ENCODE measurements at regions not wholly inside any gene's neighbourhood (a gene's known extent, or its start where the extent isn't known, plus 50 kb on each side); places are given as distances from the start of the nearest gene placed in this dataset.

DNA sequence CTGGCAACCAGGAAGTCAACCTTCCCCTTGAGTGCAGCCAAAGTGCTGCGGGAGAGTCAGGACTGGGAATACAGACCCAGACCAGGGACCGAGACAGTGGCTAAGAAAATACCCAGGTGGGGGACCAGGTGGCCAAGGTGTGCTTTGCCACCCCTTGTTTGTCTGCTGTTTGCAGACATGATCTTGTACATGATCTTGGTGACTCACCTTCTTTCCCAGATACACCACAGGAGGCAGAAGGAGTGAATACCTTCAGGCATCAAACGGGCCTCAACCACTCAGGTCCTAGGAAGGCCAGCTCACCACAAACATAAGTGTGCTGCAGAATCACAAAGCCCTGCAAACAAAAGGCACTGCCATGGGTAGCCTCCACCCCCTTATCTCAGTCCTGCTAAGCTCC is 62.0 kb downstream of the CNGA2 start:
- DNase-seq, result no peak
- H3K4me3 ChIP-seq (ENCODE audit: insufficient read depth, low read depth, low read length), result no peak overlapping the region
- H3K36me3 ChIP-seq (replicated peaks; ENCODE audit: control insufficient read depth, insufficient read depth, low read length), result no peaks in the 10 kb centered on the region
- no peaks in the 10 kb centered on the region for H3K27me3 ChIP-seq (ENCODE audit: control insufficient read depth, insufficient read depth, low read length)

DNA sequence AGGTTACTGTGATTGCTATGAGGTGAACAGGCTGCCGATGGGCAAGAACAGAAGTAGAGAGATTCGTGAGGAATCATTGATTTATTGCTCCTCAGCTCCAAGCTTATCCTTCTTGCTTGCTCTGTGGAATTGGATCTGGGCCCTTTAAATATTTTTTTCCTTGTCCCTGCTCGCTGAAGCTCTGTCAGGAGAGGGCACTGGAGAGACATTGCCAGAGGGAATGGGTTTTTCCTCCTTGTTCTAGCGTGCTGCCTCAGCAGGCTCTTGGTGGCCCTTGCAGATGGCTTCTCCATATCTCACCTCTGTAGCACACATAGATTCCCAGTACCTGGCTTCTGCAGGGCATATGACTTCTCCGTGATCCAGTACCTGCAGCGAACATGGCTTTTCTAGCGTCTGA is 67.4 kb downstream of the CNGA2 start:
- peak; percentile 19 for DNase-seq
- no peak overlapping the region for H3K4me3 ChIP-seq (ENCODE audit: insufficient read depth, low read depth, low read length)
- H3K36me3 ChIP-seq (replicated peaks; ENCODE audit: control insufficient read depth, insufficient read depth, low read length), result no peaks in the 10 kb centered on the region
- H3K27me3 ChIP-seq (ENCODE audit: control insufficient read depth, insufficient read depth, low read length), result no peaks in the 10 kb centered on the region

DNA sequence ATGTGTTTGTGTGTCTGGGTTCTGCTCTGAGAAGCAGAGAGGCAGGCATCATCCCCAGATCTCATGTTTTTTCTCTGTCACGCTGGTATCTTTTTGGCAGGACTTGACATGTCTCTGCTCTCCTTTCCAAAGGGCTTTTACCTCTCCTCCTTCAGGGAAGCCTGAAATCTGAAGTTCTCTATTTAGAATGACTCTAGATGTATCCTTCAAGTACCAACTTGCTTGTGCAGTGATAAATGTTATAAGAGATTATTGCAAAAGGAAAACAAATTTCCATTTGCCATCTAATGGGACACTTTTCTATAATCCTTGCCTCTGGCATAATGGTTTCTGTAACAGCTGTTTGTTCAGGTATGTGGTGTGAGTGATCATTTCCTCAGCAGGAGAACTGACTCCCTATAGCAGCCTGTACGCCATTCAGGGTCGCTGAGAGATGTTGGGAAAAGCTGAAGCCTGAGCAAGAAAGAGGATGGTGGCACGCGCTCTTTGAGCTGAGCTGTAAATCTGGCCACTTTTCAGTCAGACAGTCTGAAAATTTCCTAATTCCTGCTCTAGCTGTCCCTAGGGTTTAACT is 72.5 kb downstream of the CNGA2 start:
- no peaks in the 10 kb centered on the region for H3K36me3 ChIP-seq (replicated peaks; ENCODE audit: control insufficient read depth, insufficient read depth, low read length)
- no peaks in the 10 kb centered on the region for H3K27me3 ChIP-seq (ENCODE audit: control insufficient read depth, insufficient read depth, low read length)
- H3K4me3 ChIP-seq (ENCODE audit: insufficient read depth, low read depth, low read length), result no peak overlapping the region
- DNase-seq, result no peak

DNA sequence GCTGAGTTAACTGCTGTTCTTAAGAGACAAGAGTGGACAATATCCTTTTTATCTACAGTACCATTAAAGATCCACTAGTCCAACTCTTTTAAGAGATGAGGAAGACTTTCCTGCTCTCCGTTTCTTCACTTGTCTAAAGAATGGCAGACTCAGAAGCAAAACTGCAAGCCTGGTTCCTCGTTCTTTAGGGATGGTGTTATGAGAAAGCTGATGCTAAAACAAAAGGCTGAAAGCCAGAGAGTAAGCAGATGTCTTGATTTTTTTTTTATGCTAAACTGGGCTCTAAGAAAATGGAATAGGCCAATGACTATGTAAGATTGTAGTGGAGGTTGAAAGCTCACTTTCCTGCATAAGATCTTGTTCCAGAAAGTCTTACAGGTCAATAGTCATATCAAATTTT is 78.1 kb downstream of the CNGA2 start:
- no peaks in the 10 kb centered on the region for H3K27me3 ChIP-seq (ENCODE audit: control insufficient read depth, insufficient read depth, low read length)
- no peaks in the 10 kb centered on the region for H3K36me3 ChIP-seq (replicated peaks; ENCODE audit: control insufficient read depth, insufficient read depth, low read length)
- no peak for DNase-seq
- H3K4me3 ChIP-seq (ENCODE audit: insufficient read depth, low read depth, low read length), result no peak overlapping the region

DNA sequence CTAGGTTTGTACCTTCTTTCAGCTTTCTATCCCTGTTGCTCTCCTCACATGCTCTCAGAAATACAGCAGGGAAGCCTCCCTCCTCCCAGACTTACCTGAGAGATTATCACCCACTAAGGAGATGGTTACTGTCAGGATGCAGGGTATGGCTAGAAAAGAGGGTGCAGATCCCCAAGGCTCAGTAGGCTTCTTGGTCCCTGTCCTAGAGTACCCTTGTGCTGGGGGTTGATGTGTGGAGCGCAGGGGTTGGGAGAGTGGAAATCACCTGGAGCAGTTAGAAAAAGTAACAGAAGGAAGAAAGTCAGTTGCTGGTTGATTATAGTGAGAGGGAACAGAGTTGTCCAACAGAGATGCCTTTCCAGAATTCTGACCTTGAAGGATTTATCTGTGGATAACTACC is 80.2 kb downstream of the CNGA2 start:
- no peaks in the 10 kb centered on the region for H3K27me3 ChIP-seq (ENCODE audit: control insufficient read depth, insufficient read depth, low read length)
- no peak for DNase-seq

DNA sequence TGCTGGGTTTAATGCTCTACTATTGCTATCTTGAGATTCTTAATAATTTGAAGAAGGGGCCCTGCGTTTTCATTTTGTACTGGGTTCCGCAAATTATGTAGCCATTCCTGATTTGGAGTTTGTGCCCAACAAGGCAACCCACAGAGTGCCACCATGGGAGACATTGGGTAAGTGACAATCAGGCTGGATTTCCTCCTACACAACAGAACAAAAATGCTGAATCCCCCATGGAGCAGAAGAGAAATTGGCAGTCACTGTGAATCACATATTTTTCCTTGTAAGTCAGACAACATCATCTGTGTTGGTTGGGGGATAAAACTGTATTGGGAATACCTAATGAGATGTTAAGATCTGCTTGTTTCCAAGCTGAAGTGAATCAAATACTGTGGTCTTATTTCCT is 80.9 kb downstream of the CNGA2 start:
- Histone ChIP-seq H3K36me3 (replicated peaks; ENCODE audit: control insufficient read depth, insufficient read depth, low read length) (no peaks in the 10 kb centered on the region), H3K4me3 (ENCODE audit: insufficient read depth, low read depth, low read length) (no peak overlapping the region), H3K27me3 (ENCODE audit: control insufficient read depth, insufficient read depth, low read length) (no peaks in the 10 kb centered on the region)
- no peak for DNase-seq

More for the DNA sequence above, 80.2 kb downstream of the CNGA2 start:
- Histone ChIP-seq H3K4me3 (ENCODE audit: insufficient read depth, low read depth, low read length) (no peak overlapping the region), H3K36me3 (replicated peaks; ENCODE audit: control insufficient read depth, insufficient read depth, low read length) (no peaks in the 10 kb centered on the region)

DNA sequence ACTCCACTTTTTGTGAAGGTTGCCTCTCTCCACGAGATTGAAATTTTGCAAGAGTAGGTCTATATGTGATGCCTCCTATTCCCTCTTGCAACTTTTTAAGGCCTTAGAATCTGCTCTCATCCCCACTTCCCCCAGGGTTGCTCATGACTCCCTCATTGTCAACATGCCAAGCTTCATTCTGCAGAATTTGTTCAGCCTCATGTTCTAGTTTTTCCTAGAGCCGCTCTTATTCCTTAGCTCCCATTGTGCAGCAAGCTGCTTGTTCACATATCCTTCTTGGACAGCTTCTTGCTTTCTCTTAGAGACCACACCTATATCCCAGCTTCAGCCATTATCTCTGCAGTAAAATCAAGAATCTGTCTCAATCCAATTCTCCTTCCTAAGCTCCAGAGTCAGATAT is 82.4 kb downstream of the CNGA2 start:
- no peaks in the 10 kb centered on the region for H3K36me3 ChIP-seq (replicated peaks; ENCODE audit: control insufficient read depth, insufficient read depth, low read length)
- H3K4me3 ChIP-seq (ENCODE audit: insufficient read depth, low read depth, low read length), result no peak overlapping the region
- no peak for DNase-seq
- no peaks in the 10 kb centered on the region for H3K27me3 ChIP-seq (ENCODE audit: control insufficient read depth, insufficient read depth, low read length)

DNA sequence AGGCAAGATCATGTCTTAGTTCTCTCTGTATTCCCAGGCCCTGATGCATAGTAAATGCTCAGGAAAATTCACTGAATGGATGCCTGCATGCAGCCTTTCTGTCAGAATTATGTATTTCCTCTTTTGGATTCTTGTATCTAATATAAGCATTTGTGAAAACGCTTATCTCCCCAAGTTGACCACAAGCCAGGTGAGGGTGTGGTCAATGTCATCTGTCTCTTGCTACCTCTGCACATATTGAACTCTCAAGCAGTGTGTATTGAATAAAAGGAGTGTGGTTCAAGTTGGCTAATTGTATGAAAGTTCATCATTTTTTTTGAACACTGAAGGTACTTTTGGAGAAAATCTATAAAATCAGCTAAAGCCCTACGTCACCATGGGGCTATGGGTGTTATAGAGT is 84.3 kb downstream of the CNGA2 start:
- no peak overlapping the region for H3K4me3 ChIP-seq (ENCODE audit: insufficient read depth, low read depth, low read length)
- no peak for DNase-seq

DNA sequence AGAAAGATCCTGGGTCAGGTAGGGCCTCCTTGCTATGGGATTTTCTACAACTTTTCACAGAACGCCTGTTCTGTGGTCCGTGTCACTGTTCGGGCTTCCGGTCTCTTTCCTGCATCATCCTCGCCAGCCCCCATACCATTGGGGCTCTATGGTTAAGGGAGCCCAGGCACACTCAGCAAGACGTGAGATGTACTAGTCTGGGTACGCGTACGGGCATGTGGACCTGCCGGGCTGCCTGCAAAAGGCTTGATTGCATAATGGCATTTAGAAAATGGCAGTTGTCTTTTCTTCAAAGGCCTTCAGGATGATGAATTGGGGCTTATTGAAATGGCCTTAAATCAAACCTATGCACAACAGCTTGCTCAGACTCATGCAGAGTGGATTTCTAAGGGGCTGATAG is 86.7 kb downstream of the CNGA2 start:
- Histone ChIP-seq H3K36me3 (replicated peaks; ENCODE audit: control insufficient read depth, insufficient read depth, low read length) (no peaks in the 10 kb centered on the region), H3K27me3 (ENCODE audit: control insufficient read depth, insufficient read depth, low read length) (no peaks in the 10 kb centered on the region), H3K4me3 (ENCODE audit: insufficient read depth, low read depth, low read length) (no peak overlapping the region)
- no peak for DNase-seq

More for the DNA sequence above, 84.3 kb downstream of the CNGA2 start:
- Histone ChIP-seq H3K36me3 (replicated peaks; ENCODE audit: control insufficient read depth, insufficient read depth, low read length) (no peaks in the 10 kb centered on the region), H3K27me3 (ENCODE audit: control insufficient read depth, insufficient read depth, low read length) (no peaks in the 10 kb centered on the region)

DNA sequence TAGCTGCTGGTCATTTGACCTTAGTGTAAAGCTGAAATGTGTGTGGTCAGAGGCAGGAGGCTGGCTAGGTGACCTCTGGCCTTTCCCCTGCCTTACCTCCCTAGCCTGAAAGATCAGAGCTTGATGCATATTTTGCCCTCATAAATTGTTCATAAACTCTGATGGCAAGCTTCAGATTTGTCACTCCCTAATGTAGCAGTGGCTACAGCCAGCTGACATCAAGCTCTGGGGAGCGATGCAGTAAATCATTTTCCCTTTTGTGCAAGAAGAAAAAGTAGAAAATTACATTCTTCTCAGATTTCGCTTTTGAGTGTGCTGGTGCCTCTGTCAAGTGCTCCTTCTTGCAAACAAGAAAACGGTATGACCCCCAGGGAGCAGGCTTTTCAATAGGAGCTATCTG is 87.7 kb upstream of the MAGEA4 start:
- Histone ChIP-seq H3K4me3 (ENCODE audit: insufficient read depth, low read depth, low read length) (no peak overlapping the region), H3K27me3 (ENCODE audit: control insufficient read depth, insufficient read depth, low read length) (no peaks in the 10 kb centered on the region), H3K36me3 (replicated peaks; ENCODE audit: control insufficient read depth, insufficient read depth, low read length) (no peaks in the 10 kb centered on the region)
- no peak for DNase-seq

DNA sequence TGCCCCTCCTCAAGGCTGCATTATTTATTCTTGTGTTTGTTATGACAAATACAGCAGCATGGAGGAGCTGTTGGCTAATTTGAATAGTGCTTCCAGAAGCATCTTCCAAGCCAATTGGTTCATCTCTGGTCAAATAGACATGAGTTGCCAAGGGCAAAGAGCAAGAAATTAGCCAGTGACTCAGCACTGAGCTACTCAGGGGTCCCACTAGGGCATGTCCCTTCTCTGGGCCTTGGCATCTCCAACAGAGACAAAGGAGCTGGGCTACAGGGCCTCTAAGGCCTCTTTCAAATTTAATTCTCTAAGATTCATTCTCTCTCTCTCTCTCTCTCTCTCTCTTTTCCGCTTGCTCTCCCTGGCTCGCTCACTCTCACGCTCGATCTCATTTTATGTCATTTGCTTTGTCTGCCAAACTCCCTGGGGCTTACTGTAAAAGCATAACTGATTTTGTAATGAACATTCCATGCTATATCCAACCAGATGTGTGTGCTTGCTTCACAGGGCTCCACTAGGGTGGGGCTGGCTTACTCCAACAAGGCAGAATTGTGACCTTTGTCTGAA is 86.7 kb upstream of the MAGEA4 start:
- H3K36me3 ChIP-seq (replicated peaks; ENCODE audit: control insufficient read depth, insufficient read depth, low read length), result no peaks in the 10 kb centered on the region
- no peak overlapping the region for H3K4me3 ChIP-seq (ENCODE audit: insufficient read depth, low read depth, low read length)
- no peak for DNase-seq
- H3K27me3 ChIP-seq (ENCODE audit: control insufficient read depth, insufficient read depth, low read length), result no peaks in the 10 kb centered on the region

DNA sequence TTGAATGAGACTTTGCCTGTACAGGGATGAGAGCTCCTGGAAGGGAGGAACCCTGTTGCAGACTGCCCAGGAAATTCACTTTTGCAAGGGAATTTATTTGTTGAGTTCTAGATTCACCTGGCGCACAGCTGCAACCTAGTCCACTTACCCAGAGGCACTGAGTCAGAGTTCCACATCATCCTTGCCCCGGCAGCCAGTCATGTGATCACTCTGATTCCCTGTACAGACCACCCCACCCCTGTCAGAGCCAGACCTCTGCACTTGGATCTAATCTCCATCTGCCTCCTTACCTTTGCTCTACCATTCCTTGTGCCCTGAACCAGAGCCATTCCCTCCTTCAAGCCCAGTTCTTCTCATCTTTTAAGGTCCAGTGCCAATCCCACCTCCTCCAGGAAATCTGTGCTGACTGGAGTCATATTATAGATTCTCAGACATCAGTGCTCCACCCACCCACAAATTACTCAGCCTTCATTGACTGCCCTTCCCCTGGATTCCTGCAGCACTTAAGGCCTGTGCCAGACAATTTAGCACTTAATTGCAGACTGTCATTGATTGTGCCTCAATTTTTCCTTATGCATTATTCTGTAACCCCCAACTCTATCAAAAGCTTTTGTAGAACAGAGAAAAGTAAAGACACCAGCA is 84.1 kb upstream of the MAGEA4 start:
- no peak for DNase-seq

DNA sequence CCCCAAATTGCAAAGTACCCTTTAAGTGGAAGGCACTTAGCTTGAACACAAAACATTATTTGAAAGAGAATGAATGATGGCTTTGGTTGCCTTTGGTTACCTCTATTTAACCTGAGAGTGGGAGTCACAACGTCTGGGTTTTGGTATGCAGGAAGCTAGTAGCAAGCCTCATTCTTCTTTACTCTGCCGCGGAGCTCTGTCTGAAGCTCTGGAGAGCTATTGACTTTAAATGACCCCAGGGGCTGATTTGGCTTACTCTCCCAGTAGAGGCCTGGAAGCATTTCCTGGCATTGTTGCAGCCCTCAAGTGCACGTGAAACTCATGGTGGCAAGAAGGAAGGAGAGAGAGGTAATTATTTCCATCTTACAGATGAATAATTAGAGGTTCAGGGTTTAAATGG is 81.8 kb upstream of the MAGEA4 start:
- no peak for DNase-seq
- no peak overlapping the region for H3K4me3 ChIP-seq (ENCODE audit: insufficient read depth, low read depth, low read length)
- H3K36me3 ChIP-seq (replicated peaks; ENCODE audit: control insufficient read depth, insufficient read depth, low read length), result no peaks in the 10 kb centered on the region

More for the DNA sequence above, 84.1 kb upstream of the MAGEA4 start:
- Histone ChIP-seq H3K36me3 (replicated peaks; ENCODE audit: control insufficient read depth, insufficient read depth, low read length) (no peaks in the 10 kb centered on the region), H3K4me3 (ENCODE audit: insufficient read depth, low read depth, low read length) (no peak overlapping the region), H3K27me3 (ENCODE audit: control insufficient read depth, insufficient read depth, low read length) (no peaks in the 10 kb centered on the region)

DNA sequence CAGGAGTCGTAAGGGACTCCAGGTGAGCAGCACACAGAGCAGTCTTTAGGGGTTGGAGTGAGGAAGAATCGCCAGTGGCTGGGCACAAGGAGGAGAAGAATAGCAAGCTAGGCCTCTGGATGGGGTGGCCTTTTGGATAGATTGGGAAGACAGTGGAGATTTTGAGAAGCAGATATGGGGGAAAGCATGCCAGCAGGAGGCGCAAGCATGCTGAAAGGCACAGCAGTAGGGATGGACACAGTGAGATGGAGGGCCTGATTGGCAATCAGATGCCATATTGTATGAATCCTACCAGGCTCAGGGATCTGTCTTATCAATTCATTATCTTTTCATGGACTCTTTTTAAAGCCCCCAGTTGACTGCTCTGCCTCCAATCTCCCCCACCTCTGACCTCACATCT is 60.4 kb upstream of the MAGEA4 start:
- Histone ChIP-seq H3K36me3 (replicated peaks; ENCODE audit: control insufficient read depth, insufficient read depth, low read length) (no peaks in the 10 kb centered on the region), H3K4me3 (ENCODE audit: insufficient read depth, low read depth, low read length) (no peak overlapping the region), H3K27me3 (ENCODE audit: control insufficient read depth, insufficient read depth, low read length) (no peaks in the 10 kb centered on the region)
- DNase-seq, result no peak

More for the DNA sequence above, 81.8 kb upstream of the MAGEA4 start:
- H3K27me3 ChIP-seq (ENCODE audit: control insufficient read depth, insufficient read depth, low read length), result no peaks in the 10 kb centered on the region

DNA sequence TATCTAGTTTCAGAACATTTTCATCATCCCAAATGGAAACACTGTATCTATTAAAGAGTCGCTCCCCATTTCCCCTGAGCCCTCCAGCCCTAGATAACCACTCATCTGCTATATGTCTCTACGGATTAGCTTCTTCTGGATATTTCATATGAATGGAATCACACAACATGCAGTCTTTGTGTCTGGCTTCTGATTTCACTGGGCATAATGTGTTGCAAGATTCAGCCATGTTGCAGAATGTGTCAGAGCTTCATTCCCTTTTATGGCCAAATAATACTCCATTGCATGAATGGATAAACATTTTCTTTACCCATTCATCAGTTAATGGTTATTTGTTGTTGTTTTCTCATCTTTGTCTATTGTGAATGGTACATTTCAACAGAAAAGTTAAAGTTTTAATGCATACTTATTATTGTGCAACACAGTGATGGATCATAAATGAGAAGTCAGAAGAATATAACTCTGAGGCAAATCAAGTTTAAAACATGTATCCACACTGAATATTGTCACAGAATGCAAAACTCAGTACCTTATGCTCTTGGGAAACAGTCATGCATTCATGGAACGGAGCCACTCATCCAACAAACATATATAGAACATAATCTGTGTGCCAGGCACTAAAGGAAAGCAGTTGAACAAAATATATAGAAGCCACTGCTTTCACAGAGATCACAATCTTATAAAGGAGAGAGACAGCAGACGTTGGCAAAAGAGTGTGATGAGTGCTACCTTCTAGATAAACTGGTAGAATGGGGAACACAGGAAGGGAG is 57.8 kb upstream of the MAGEA4 start:
- no peak for DNase-seq
- Histone ChIP-seq H3K4me3 (ENCODE audit: insufficient read depth, low read depth, low read length) (no peak overlapping the region), H3K27me3 (ENCODE audit: control insufficient read depth, insufficient read depth, low read length) (no peaks in the 10 kb centered on the region), H3K36me3 (replicated peaks; ENCODE audit: control insufficient read depth, insufficient read depth, low read length) (no peaks in the 10 kb centered on the region)

All from H7 (cell line).